NCI-H2029 treated with DMSO at 0.1 percent for 48 hours (cell line): ENCODE measurements at regions not wholly inside any gene's neighbourhood (a gene's known extent, or its start where the extent isn't known, plus 50 kb on each side); places are given as distances from the start of the nearest gene placed in this dataset.
"Not testable (repeated sequence)": the region's sequence is repeated elsewhere in the genome, so short reads cannot be mapped to it uniquely, and the experiment has no call there.

ENCODE experiments used
- DNase-seq: peaks from one replicate; lab custom pipeline; 2025; lab: John Stamatoyannopoulos, UW

DNA sequence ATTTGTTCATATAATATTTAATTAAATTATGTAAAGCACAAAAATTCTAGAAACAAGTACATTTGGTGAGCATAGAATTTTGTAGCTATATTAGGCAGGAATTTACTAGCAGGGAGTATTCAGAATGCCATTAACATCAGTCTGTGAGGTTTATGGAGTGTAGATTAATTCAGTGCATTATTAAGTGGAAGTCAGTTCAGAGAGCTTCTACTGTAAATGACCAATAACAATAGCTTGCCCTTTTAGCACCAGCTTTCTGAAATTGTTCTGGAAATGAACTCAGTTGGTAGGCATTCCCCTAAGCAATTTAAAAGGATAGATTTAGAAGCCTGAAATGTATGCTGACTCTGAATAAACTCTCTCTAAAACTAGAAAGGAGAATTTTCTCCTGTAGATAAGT lies 208.2 kb upstream of the CNTNAP5 start:
- no peak for DNase-seq

DNA sequence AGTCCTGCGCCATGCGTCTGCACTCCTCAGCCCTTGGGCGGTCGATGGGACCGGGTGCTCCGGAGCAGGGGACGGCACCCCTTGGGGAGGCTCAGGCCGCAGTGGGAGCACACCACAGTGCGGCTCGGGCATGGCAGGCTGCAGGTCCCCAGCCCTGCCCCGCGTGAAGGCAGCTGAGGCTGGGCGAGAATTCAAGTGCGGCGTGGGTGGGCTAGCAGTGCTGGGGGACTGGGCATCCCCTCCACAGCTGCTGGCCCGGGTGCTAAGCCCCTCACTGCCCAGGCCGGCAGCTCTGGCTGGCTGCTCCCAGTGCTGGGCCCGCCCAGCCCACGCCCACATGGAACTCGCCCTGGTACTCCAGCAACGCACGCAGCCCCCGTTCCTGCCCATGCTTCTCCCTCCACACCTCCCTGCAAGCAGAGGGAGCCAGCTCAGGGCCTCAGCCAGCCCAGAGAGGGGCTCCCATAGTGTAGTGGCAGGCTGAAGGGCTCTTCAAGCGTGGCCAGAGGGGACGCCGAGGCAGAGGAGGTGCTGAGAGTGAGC lies 198.3 kb upstream of the CNTNAP5 start:
- DNase-seq, result no peak

DNA sequence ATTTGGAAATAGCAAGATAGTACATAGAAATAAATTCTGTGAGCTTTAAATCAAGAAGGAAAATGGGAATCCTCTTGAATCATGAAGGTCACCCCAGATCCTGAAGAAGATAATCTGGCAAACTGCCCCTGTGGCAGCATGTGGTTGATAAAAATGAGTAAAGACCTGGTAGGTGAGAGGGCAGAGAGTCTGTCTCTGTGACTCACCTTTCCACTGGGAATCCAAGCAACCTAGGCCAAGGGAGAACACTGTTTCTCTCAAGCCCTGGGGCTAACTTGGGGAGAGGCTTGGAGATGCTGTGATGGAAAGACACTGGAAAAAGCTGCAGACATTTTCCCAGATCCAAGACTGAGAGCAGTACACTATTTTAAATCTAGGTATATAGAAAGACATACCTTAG lies 185.8 kb upstream of the CNTNAP5 start:
- DNase-seq, result no peak

DNA sequence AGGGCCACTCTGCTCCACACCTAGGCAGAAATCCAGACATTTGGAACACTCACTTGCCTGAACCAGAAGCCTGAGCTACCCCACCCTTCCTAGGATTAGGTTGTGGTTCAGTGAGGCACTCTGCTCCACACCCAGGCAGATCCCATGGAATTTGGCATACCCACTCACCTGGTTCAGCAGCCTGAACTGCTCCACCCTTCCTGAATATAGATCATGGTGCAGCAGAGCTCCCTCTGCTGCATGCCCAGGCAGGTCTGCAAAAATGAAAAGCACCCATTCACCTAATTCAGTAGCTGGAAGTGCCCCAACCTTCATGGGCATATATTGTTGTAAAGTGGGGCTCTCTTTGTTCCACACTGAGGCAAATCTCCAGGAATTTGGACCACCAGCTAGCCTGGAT lies 185.1 kb upstream of the CNTNAP5 start:
- DNase-seq, result no peak

DNA sequence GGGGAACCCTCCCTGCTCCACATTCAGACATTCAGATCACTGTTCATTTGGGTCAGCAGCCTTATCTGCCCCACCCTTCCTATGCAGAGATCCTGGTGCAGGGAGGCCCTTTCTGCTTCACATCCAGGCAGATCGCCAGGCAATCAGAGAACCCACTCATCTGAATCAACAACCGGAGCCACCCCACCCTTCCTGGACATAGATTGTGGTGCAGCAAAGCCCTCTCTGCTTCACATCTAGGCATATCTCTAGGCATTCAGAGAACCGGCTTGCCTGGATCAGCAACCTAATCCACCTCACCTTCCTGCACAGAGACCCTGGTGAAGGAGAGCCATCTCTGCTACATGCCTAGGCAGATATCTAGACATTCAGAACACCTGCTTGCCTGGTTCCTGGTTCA lies 184.5 kb upstream of the CNTNAP5 start:
- DNase-seq, result no peak

DNA sequence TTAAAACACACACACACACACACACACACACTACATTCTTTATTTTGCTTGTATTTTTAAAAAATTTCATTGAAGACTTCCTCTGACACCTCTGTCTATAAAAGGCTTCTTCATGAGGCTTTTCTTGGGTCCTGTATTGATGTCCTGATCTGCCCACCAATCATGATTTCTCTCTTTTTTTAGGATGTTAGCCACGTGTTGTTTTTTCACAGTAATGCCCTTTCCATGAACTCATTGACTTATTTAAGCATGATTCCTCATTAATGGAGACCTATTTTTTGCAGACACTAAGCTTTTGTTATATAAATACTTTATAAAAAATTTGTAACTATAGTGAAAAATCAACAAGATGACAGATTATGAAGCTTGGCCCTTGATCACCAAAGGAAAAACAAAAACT lies 173.8 kb upstream of the CNTNAP5 start:
- no peak for DNase-seq

DNA sequence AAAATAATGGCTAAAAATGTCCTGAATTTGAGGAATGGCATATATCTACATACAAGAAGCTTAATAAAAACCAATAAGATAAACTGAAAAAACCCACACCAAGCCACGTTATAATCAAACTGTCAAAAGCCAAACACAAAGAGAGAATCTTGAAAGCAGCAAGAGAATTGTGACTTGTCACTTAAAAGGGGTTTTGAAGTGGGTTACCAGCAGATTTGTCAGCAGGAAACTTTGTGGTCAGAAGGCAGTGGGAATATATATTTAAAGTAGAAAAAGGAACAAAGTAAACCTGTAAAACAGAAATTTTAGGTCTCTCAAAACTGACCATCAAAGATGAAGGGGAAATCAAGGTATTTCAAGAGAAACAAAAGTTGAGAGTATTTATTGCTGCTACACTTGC lies 171.9 kb upstream of the CNTNAP5 start:
- DNase-seq, result no peak

DNA sequence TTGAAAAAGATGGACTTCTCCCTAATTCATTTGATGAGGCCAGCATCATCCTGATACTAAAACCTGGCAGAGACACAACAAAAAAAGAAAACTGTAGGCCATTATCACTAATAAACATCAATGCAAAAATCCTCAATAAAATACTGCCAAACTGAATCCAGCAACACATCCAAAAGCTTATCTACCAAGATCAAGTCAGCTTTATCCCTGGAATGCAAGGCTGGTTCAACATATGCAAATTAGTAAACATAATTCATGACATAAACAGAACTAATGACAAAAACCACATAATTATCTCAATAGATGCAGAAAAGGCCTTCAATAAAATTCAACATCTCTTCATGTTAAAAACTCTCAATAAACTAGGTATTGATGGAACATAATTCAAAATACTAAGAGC lies 166.1 kb upstream of the CNTNAP5 start:
- DNase-seq, result not testable (repeated sequence)

DNA sequence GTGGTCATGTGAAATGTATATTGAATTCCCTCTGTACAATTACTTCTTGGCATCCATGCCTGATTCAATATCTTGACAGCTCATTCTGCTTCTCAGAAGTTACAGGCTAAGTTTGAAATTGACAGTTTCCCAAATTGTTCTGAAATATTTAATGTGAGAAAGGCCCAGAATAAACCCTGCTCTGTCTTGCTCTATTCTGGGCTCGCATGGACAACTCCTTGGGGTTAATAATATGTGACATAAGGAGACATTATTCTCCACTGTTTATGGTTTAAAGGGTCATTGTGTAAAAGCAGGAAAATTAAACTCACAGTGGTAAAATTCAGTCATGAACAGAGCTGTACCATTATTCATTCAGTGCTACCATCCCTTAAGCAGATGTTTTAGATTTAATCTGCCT lies 160.7 kb upstream of the CNTNAP5 start:
- no peak for DNase-seq

DNA sequence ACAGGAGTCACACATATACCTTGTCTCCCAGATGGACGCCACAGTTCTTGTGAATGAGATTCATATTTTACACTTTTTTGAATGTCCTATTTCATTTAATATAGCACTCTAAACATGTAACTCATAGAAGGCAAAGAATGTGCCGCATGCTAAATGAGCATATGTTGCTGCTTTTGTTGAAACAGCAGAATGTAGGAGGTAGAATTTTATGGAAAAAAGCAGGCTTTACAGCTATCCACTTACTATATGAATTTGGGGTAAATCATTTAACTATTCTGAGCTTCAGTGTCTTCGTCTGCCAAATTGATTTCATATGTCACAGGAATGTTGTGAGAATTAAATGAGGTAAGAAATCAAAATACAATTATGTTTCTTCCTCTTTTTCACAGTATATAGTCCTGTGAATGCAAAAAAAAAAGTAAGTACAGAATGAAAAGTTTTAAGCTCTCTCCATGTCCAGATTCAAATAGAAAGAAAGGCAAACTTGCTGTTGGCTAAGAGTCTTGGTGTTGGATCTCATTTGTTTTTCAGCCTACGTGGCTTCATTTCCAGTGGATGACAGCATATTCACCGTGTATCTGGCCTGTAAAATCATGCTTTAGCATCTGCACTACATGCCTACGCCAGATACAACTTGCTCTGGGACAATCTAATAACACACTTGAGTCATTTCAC lies 154.7 kb upstream of the CNTNAP5 start:
- DNase-seq, result no peak

DNA sequence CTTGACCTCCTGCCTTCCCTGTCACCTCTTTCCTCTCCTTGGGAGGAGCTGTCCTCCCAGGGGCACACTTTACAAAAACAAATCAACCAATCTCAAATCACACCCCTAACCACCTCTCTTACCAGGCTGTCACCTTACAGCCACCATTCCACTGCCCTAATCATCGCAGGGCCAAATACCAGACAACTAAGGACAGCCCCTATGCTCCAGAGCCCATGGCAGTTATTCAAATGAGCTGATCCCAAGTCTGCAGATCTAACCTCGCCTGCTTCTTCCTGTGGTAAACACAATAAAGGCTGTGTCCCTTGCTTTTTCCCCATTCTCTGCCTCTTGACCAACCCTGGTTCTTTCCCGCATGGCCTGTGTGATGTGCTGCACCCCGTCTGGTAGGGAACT lies 154.2 kb upstream of the CNTNAP5 start:
- DNase-seq, result no peak

DNA sequence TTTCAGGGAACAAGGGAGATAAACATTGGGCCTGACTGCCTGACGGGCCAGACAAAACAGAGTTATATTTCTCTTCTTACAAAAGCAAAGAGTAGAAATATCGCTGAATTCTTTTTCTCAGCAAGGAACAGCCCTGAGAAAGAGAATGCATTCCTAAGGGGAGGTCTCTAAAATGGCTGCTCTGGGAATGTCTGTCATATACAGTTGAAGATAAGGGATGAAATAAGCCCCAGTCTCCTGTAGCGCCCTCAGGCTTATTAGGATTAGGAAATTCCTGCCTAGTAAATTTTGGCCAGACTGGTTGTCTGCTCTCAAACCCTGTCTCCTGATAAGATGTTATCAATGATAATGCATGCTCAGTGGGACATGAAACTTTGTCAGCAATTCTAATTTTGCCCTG lies 134.9 kb upstream of the CNTNAP5 start:
- DNase-seq, result no peak

DNA sequence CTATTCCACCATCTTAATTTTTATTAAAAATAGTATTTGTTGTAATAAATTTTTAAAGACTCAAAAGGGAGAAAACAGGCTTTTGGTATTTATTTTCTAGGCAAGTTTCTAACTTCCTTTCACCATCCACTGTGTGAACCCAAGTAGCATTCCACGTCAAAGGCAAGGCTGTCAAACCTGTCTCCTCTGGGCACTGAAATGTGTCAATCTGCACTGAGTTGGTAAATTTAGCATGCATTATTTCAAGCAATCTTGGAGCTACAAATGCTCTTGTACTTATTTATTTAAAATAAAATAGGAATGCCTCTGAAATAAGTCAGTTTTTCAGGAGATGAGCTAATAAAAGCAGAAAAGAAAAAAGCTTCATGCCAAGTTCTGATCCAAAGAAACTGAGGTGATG lies 130.9 kb upstream of the CNTNAP5 start:
- DNase-seq, result no peak

DNA sequence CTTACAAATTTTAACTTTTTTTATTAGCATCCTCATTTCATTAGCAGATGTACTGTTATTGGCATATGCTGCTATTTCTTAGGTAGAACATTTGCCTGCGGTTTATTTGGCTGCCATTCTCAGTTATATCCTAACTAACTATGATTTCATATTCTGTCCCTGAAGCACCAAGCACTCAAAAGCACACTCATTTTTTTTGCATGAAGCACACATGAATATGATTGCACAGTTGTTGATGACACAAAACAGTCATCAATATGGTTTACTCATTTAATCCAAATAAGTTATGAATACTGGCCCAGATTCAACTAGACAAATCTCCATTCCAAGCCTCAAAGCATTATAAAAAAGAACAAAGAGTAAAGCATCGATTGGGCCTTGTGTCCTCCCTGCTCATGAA lies 129.4 kb upstream of the CNTNAP5 start:
- DNase-seq, result no peak

DNA sequence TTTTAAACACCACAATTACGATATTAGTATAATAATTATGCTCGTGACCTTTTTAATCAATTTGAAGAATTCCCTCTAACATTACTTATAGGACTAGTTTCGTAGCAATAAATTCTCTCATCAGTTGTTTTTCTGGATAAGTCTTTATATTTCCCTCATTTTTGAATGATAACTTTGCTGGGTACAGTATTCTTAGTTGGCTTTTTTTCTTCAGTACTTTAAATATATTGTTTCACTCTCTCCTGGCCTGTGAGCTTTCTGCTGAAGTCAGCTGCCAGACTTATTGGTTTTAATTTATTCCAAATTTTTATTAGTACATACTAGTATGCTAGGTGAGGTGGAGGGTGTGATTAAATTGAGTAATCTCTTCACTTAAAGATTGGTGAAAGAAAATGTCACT lies 123.8 kb upstream of the CNTNAP5 start:
- DNase-seq, result no peak

DNA sequence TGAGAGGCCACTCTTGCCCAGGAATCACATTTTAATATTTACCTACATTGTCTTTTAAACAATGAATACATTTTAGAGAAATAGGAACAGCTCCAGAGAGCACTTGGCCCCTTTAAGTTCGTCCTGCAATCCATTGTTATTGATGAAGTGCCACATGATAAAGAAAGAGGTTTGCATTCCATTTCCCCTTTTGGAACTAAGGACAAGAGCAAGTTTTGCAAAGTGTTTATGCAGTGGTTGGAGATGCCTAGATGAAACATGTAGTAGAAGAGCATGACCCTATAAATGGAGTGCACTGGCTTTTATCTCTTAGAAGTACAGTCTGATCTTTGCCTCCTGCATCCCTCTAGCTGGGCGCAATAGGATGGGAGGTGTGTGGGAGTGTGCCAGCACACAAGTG lies 118.7 kb upstream of the CNTNAP5 start:
- no peak for DNase-seq

DNA sequence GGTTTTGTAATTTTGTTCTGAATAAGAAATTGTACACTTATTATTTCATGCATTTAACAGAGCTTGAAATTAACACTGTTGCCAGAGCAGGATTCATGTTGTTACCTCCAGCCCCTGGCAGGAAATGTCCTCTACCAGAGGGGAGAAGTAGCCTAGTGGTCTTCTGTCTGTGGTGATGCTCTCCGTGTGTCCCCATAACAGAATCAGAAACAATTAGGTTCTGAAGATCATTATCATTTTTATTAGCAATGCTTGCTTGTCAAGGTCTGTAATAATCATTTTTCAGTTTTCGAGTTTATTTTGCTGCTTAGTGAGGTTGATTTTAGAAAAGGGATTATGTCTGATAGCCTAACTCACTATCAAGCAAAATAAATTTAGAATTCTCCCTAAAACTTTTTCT lies 116.6 kb upstream of the CNTNAP5 start:
- no peak for DNase-seq

DNA sequence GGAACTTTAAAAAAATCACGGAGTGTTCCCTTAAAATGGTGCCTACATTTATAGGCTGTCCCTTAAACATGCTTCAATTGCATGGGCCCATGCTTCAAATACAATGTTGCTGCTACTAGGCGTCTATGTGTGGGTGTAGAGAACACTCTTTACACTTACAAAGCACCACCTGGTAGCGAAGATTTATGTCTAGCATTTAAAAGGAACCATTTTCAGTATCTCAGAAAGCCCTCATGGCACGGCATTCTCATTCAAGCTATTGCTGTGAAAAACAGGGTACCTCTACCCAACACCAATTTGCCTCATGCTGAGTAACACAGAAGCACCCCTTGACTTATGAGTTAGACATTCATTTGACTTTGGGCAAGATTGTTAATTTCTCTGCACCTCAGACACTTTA lies 112.9 kb upstream of the CNTNAP5 start:
- DNase-seq, result no peak

DNA sequence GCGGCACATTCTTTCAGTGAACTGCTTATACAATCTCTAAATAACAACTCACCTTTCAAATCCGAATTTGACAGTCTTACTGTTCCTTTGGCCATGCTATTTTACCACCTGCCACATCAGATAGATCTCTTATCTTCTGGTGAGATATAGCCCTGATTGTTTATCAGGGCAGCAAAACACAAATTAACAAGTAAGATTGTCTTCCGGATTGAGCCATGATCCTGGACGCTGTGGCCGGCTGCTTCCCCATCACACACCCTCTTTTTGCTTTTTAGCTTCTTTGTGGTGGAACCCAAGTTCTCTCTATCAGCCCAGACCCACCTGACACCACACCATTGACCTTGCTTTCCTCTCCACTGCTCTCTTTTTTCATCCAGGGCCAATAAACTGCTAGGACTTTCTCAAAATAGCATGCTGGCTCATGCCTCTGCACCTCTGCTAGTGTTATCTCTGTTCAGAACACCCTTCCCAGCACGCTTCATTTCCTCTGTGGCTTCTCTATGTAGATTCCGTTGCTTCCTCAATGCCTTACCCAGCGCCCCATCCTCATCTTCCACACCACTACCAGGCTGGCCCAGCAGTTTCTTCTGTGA lies 111.8 kb upstream of the CNTNAP5 start:
- no peak for DNase-seq

DNA sequence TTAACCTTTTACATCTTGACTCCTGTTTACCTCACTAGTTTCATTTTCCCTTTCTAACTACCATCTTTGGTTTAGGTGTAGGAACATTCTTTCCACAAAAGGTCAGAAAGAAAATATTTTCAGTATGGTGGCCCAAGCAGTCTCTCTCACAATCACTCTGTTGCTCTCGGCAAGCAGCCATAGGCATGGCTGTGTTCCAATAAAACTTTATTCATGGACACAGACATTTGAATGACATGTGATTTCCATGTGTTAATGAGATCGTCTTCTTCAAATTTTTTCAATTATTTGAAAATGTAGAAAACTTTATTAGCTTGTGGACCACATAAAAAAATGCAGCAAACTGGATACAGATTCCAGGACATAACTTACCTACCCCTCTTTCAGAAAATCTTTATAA lies 109.7 kb upstream of the CNTNAP5 start:
- DNase-seq, result no peak

DNA sequence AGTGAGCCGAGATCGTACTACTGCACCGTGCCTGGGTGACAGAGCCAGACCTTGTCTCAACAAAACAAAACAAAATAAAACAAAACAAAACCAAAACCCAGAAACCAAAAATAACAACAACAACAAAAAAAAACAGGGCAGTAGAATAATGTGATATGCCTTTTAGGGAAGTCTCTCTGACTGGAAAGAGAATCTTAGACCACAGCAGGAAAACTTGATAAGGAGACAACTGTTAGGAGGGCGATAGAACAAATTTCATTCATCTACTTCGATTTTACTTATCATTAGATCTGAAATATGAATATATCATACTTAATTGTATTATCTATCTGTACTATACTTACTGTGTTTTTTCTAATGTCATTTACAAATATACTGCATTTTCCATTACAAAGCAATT lies 109.0 kb upstream of the CNTNAP5 start:
- DNase-seq, result no peak

DNA sequence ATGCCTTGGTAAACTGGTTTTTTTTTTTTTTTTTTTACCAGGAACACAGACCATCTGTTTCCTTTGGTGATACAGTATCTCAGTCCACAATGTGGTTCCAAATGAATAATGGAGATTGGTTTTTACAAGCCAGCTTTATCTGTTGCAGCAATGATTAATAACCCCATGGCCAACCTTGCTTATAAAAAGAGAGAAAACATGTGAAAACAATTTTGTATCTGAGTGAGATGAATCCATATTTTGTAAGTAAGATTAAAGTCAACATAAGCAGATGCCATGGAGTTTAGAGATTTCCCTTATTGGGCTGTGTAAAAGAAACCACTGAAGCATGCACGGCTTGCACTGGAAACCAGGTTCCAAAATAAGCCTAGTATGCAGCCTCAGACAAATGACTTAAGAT lies 108.6 kb upstream of the CNTNAP5 start:
- DNase-seq, result no peak

DNA sequence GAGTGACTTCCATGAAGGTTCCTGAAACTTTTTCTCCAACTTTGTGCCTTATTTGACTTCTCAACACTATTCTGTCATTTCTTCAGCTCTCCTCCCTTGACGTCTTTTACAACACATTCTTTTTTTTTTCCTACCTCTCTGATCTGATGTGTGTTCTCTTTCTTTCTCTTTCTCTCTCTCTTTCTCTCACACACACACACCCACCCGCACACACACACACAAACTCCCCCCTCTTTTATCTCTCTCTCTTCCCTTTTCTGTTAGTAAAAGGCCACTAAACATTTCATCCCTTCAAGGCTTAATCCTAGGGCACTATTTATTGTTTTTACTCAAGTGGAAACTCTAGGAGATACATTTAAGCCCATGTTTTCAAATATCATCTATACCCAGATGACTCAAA lies 107.8 kb upstream of the CNTNAP5 start:
- DNase-seq, result no peak

DNA sequence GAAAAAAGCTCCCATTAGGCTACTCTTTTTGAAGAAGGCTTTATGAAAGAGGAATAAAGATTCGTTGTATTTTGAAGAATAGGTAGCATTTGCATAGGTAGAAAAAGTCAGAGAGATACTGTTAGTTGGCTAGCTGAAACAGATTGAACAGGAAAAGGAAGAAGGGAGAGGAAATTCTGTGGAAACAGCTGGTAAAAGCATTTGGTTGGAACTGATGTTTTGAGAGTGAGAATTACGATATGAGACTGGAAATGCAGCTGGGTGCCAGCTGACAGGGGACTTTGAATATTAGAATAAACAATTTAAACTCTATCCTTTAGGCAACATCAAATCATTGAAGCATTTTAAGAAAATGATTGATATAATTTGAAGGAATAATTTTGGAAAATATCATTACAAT lies 96.7 kb upstream of the CNTNAP5 start:
- DNase-seq, result no peak
